Pons (tissue), 1 donor: ENCODE measurements at regions not wholly inside any gene's neighbourhood (a gene's known extent, or its start where the extent isn't known, plus 50 kb on each side); places are given as distances from the start of the nearest gene placed in this dataset.
"Not testable (repeated sequence)": the region's sequence is repeated elsewhere in the genome, so short reads cannot be mapped to it uniquely, and the experiment has no call there.

Experiments used
- DNase-seq: peaks from one replicate; pipeline ENCODE4 v3.0.0-alpha.2; 2016; ENCODE audit warnings: low spot score

DNA sequence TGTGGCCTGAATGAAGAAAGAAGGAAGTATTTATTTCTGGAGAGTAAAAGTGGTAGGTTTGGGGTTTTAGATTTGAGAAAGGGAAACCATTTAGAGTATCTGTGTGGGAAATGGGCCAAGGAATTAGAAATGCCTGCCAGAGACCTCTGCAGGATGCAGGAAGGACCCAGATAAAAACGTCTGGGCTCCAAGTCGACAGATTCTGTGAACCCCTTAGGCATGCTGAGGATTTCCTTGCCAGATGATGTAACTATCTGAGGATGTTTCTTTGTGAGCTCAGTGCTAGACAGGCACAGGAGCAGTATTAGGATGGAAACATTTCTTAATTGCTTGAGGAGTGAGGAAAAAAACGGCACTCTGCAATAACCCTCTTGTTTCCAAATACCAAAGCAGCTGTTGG lies 251.8 kb upstream of the DMRT1 start:
- DNase-seq = no peak

DNA sequence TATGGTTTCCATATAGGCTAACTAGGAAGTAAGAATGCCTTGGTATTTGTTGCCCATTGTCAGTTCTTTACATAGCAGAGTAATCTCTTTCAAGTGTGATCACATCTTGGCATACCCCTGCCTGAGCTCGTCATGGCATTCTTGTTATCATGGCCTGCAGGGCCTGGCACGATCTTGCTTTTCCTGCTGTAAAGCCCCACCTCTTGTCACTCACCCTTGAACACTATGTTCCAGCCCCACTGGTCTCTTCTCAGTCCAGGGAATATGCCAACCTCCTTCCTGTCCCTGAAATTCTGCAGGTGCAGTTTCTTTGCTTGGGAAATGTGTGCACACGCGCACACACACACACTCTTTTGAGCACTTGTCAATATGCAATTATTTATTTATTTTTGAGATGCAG lies 250.2 kb upstream of the DMRT1 start:
- DNase-seq = no peak

DNA sequence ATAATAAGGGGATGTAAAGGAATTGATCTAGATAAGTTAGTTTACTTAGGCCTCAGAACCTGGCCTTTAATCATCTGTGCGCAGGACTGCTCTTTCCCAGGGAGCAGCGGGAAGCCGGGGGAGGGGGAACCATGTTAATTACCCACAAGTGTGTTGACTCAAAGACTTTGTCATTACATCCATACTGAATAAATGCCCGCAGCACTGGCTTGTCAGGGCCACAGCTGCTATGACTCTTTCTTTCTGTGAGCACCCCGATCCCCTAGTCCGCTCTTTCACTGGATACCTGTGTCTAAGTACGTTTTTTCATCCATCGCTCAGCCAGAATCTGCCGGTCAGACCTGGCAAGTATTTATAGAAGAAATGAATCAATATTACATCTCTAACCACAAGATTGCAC lies 249.3 kb upstream of the DMRT1 start:
- no peak for DNase-seq

DNA sequence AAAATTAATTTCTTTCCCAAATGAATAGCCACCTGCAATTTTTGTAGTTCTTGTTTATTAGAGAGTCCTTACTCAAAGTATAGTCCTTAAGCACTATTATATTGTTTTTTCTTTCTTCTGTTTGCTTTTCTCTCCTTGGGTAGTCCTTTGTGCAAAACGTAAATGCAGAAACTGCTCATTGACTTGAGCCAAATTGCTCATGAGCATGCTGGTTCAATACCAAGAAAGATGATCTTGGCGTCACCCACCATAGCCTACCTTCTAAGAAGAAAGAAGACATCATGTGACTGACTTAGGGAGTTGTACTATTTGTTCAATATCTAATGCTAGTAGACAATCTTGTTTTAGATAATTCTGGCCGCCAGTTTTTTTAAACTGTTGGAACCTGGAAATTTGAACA lies 248.8 kb upstream of the DMRT1 start:
- DNase-seq = no peak

DNA sequence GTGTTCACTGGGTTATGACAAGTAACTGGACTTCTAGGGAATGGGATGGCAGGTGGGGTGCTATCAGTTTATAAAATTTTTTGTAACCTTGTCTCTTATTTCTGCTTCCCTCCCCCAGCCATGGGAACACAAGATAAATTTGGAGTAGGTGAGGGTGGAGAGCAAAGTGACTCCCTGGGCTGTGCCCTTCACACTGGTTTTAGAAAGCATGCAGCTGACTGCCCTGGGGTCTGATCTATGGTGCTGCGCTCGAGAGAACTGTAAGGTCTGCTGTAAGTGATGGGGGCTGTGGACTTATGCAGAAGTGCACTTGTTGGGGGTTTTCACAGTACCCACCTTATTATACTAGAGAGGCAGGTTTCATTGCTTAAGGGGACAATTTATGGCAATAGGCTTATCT lies 247.7 kb upstream of the DMRT1 start:
- no peak for DNase-seq

DNA sequence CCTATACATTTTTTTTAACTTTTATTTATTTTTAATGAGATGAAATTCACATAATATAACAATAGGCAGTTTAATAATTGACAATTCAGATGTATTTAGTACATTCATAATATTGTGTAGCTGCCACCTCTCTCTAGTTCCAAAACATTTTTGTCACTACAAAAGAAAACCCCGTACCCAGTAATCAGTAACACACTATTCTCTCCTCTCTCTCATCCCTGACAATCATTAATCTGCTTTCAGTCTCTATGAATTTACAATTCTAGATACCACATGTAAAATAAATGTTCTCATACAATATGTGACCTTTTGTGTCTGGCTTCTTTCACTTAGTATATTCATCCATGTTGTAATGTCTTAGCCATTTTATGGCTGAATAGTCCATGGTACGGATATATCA lies 244.8 kb upstream of the DMRT1 start:
- no peak for DNase-seq

DNA sequence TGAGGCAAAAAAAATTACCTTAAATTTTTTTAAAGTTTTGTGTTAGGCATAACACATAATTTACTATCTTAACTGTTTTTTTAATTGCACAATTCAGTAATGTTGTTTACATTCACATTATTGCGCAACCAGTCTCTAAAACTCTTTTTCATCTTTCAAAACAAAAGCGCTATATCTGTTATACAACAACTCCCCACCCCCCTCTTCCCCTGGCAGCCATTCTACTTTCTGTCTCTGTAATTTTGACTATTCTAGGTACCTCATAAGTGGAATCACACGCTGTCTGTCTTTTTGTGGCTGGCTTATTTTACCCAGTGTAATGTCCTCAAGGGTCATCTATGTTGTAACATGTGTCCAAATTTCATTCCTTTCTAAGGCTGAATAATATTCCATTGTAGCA lies 241.5 kb upstream of the DMRT1 start:
- no peak for DNase-seq

DNA sequence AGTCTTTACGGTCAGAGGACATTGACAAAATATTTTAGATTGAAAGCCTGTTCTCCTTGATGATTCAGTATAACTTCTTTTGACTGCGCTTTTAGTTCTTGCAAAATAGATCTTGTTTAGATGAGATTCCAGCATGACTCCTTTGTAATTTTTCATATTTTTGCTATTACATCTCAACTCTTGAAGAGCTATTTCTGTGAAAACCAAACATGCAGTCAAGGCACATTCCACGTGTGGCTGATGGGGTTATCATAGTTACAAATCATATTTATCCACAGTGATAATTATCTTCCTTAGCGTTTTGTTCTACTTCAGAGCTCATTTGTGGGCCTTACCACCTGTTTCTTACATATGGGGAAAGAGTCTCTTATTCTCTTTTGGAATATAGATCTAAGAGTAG lies 238.8 kb upstream of the DMRT1 start:
- DNase-seq = no peak

DNA sequence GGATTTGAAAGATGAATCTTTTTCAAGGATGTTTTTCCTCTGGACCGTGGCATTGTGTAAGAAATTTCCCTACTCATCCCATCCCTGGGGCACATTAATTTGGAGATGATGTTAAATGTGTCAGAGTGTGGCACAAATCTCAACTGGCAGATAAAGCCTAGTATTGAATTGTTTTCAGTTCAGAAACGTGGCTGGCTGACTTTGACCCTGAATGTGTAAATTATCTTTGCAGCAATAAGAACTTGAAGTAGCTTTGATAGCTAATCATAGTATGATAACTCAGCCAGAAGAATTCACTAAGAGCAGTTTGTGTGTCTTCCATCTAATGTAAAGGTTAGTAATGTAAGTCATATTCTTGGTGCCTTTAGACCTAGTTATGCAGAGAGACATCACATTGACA lies 238.4 kb upstream of the DMRT1 start:
- DNase-seq = no peak

DNA sequence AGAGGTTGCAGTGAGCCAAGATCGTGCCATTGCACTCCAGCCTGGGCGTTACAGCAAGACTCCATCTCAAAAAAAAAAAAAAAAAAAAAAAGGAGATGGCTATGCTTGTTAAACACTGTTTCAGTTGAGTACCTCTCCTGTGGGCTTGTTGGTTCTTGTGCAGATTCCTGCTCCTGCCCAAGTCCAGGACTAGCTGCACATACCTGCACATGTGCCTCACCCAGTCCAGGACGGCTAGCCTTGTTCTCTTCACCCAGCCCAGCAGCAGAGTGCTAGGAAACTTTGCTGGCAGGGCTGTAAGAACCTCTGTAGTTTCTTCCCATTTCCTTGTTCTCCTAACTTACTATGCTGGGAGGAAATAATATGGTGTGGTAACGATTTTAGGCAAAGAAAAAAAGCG lies 234.1 kb upstream of the DMRT1 start:
- DNase-seq = no peak

DNA sequence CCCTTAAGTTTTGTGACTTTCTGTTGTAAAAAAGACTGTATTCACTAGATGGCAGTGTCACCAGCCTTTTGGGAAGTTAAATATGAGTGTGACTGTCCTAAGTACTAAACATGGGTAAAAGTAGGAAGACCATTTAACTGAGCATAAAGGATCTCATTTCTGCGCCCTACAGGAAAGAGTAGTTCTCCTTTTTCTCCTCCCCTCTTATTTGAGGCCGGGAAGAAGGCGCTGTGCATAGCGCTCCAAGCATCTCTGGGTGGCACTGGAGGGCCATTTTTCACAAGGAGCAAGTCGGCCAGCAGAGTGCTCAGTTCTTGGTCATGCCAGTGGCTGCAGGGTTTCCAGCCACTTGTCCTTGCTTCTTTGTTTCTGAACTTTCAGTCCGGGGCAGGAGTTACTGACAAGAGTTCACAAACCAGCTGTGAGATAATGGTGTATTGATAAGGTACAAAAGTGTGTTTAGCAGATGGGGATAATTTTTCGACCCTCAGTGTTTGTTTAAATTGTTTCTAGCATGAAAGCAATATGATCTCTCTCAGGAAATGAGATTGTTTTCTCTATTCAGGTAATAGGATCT lies 227.6 kb upstream of the DMRT1 start:
- DNase-seq = peak; percentile 97

DNA sequence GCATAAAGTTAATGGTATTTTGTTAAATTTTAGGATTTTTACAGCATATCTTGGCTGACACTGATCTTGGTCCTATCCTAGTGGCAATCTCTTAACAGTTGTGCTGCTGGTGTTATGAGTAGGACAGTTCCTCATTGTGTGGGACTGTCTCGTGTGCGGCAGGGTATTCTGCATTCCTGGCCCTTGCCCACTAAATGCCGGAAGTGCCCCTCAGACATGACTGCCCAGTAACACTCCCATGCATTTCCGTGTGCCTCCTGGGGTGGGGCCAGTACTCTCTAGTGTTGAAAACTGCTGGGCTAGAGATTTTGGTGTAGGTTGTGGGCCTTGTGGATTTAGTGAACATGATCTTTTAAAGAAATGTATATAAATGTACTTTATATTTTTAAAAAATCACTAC lies 227.1 kb upstream of the DMRT1 start:
- no peak for DNase-seq

DNA sequence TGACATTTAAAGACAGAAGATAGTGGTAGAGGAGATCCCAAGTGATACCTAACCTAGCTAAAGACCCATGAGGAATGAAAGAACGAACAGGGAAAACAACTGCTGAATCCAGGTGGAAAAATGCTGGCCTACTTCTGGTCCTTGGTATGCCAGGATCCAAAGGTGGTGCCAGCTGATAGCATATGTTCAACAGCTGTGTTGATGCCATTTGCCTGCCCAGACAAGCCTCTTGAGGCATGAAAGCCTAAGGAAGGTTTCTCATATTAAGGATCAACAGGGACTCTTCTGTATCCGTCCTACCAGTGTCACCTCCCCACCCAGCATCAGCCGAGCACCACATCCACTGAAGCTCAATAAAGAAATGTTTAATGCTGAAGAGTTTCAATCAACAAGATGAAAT lies 225.7 kb upstream of the DMRT1 start:
- DNase-seq = no peak

DNA sequence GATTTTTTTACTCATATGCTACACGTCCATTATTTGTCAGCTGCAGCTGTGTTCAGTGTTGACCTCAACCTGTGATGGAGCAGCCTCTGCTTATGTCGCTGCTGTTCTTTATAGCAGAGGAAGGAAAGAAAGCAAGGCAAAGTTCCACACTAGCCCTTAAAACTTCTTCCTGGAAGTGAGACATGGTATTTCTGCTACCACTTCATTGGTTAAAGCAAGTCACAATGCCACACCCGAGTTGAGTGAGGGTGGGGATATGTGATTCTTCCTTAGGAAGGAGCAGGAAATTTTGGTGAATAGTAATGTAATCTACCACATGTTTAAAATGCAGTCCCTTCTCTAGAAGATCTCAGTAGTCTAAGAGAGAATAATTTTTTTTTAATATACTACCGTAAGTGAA lies 224.8 kb upstream of the DMRT1 start:
- no peak for DNase-seq

DNA sequence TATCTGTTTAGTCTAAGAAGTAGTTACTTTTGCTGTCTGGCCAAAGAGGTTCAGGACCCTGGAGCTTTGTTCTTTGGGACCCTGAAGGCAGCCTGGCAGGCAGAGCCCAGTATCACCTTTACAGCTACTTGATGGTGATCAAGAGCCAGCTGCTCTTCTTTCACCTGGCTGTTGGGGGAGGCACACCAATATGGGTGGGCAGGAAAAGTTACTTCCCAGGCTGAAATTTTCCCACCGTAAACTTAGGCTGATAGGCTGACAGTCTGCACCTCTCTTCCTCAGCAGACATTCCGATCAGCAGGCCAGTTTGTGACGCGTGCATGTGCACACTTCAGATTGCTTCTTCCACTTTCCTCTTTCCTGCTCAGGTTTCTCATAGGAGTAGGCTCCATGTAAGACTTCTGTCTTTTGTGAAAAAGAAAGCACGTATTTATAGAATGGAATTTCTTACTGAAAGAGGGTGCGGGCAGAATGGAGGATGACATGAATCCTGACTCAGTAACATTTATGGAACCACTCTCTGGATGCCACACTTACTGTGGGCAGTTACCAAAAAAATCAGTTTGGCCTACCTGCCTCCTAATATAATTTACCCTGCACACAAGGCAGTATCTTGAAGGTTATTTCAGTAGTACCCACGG lies 223.9 kb upstream of the DMRT1 start:
- no peak for DNase-seq

DNA sequence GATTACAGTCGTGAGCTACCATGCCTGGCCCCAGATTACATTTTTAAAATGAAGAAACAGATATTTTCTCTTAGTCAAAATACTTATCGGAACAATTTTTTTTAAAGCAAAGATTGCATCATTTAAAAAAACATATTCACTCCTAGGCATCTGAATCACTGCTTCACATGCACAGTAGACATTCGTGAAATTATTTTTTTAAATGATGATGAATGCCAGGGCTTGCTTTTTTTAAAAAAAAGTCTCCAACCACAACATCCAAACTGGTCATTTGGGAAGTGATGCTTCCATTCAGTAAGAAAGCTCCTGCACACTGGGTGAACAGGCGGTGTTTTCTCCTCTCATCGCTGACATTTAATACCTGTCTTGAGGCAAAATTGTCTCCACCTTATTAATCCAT lies 223.0 kb upstream of the DMRT1 start:
- DNase-seq = no peak

DNA sequence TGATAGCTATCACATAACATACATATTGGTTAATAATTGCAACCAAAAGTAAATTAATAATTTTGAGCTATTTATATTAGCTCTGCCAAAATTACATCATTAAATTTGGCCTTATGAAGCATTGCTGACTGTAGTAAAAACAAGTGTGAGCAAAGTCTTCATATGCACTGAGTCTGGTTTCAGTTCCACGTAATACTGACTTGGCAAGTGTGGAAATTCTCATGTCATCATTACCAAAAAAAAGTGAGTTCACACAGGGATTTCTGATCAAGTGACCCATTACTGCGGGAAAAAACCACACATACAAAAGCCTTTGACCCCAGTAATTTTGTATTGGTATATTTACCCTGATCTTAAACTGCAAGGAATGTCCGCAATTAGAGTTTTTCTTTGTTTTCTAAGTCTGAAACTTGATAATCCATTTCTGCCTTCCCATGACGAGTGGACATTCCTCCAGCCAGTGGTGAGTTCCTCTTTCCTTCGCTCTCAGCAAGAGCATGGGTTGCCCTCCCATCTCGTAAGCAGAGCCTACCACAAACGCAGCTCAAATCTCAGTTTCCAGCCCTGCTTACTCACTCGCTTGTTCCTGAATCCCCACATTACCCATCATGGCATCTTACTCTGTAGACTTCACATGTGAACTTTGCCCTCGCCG lies 220.2 kb upstream of the DMRT1 start:
- peak; percentile 74 for DNase-seq

DNA sequence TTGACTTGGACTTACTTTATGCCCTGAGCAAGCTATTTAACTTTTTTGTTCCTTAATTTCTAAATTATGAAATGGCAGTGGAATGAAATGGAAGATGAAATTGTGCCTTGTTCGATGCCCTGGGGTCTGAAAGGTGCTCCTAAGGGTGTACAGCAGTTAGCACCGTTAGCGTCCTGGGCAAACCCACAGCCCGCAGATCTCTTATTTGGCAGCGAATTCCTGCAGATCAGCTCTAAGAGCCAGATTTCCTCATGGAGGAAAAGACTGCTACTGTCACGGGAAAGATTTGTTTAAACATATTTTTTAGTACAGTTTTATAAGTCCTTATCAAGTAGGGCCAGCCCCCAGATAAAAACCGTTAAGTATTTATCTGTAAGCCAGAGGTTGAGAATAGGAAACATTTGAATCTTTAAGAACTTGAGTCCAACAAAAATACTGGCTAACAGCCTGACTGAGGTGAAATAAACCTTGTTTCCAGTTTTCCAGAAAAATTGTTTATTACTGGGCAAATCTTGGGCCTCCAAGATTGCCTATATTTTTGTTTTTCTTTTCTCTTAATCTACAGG lies 216.5 kb upstream of the DMRT1 start:
- no peak for DNase-seq

DNA sequence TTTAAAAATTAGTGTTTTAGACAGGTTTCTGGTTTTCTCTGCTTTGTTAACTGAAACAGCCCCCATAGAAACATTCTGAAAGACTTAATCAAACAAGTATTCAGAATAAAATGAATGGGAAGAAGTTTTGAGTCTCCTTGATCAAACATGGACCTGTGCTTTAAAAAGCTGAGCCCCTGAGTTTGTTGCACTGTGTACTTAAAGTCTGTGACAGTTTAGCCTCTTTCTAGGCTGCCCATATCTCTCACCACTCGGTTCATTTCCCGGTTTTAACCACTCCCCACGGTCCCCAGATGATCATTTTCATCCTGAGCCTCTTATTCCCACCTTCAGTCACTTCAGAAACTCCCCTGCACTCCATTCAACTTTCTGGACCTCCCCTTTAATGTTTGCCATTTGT lies 215.9 kb upstream of the DMRT1 start:
- DNase-seq = no peak

DNA sequence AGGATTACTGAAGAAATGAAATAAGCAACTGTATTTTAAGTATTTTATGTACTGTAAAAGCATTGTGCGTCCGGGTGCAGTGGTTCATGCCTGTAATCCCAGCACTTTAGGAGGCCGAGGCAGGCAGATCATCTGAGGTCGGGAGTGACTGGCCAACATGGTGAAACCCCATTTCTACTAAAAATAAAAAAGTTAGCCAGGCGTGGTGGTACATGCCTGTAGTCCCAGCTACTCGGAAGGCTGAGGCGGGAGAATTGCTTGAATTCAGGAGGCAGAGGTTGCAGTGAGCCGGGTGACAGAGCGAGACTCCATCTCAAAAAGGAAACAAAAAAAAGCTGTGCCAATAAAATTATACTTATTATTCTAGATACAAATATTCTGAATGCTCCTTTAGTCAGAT lies 215.4 kb upstream of the DMRT1 start:
- DNase-seq = not testable (repeated sequence)

DNA sequence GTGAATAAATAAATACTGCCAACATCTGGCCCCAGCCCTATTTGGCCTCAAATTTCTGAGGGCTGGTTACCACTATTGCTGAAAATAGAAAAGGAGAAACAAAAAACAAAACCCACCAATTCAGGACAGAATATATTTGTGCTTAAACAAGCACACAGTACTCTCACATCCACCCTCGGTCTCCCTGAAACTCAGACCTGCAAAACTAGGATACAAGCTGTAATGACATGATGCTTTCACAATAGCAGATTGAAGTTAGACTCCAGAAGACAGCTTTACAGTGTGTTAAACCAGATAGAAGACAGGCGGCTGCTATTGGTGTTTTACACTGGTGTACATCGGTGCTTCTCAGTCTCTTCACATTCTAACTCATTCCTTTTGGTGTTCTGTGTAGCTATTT lies 214.9 kb upstream of the DMRT1 start:
- DNase-seq = no peak

DNA sequence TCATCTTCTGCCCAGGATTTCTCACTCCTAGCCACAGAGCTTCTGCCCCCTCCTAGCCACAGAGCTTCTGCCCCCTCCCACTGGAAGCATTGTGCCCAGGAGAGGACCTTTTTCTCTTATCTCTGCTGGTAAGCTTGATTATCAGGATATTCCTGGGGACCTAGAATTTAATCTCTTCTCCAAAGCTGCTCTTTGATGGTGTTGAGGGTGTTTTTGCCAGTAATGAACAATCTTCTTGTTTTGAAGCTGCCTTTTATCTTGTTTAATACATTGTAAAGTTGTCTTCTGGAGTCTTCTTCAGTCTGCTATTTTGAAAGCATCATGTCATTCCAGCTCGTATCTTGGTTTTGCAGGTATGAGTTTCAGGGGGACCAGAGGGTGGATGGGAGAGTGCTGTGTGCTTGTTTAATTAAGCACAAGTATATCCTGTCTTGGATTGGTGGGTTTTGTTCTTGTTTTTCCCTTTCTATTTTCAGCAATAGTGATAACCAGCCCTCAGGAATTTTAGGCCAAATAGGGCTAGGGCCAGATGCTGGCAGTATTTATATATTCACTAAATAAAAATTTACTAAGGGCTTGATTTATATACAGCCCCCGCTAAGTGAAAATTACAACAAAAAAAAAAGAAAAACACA lies 214.0 kb upstream of the DMRT1 start:
- no peak for DNase-seq

DNA sequence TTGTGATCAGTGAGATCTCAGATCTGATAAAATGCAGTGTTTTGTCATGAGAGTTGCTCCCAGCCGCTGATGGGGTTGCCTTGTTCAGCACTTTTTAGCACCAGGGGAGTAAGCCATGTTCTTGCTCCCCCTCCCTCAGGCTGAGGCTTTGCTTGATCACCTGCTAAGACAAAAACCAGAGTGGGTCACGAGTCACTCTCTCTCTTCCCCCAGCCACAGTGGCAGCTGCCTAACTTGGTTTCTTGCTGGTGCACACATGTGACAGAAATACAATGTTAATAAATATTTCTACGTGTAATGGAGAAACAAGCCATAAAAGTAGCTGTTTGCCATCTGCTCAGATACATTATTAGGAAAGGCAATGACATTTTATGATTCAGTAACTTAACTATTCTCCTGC lies 212.4 kb upstream of the DMRT1 start:
- no peak for DNase-seq
